ENCODE measurements at regions not wholly inside any gene's neighbourhood (a gene's known extent, or its start where the extent isn't known, plus 50 kb on each side); places are given as distances from the start of the nearest gene placed in this dataset.

- no peaks in the 10 kb centered on the region for H3K27me3 ChIP-seq (ENCODE audit: insufficient read depth, poor library complexity, severe bottlenecking)
- TF ChIP-seq CTCF (IDR thresholded peaks at IDR 0.05; ENCODE audit: poor library complexity, severe bottlenecking): no peak
- no peak for DNase-seq (ENCODE audit: low spot score)
- no peaks in the 10 kb centered on the region for H3K4me1 ChIP-seq (ENCODE audit: insufficient read depth, poor library complexity, severe bottlenecking)
- no peak overlapping the region for H3K4me3 ChIP-seq (ENCODE audit: severe bottlenecking)
- ATAC-seq (ENCODE audit: low read depth): no peak
- no peaks in the 10 kb centered on the region for H3K9me3 ChIP-seq (ENCODE audit: severe bottlenecking)
- H3K36me3 ChIP-seq (ENCODE audit: low read depth): no peaks in the 10 kb centered on the region
- no peak overlapping the region for H3K27ac ChIP-seq (ENCODE audit: poor library complexity, severe bottlenecking)
These were observed 54.9 kb upstream of the TMEM170B start for GRCh38 chr6:11482616-11483015.

DNA sequence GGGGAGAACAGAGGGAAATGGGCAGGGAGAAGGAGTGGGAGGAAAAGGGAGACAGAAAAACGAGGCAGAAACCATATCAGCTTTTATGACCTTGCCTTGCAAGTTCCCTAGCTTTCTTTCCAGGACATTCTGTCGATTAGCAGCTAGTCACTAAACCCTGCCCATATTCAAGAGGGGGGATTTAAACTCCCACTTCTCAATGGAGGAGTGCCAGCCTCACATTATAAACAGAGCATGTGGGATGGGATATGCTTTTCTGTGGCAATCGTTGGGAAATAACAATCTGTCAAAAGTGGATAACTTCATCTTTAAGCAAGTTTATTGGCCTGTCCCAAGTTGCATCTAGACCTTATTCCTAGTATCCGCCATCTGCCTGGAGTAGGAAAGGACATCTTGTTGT is 57.0 kb upstream of the TMEM170B start:
- Histone ChIP-seq H3K4me1 (ENCODE audit: insufficient read depth, poor library complexity, severe bottlenecking) (no peaks in the 10 kb centered on the region), H3K27ac (ENCODE audit: poor library complexity, severe bottlenecking) (no peak overlapping the region), H3K9me3 (ENCODE audit: severe bottlenecking) (no peaks in the 10 kb centered on the region), H3K36me3 (ENCODE audit: low read depth) (no peaks in the 10 kb centered on the region), H3K4me3 (ENCODE audit: severe bottlenecking) (no peak overlapping the region), H3K27me3 (ENCODE audit: insufficient read depth, poor library complexity, severe bottlenecking) (no peaks in the 10 kb centered on the region)
- ATAC-seq (ENCODE audit: low read depth) (no peak), DNase-seq (ENCODE audit: low spot score) (no peak)
- no peak for TF ChIP-seq CTCF (IDR thresholded peaks at IDR 0.05; ENCODE audit: poor library complexity, severe bottlenecking)

- Histone ChIP-seq H3K9me3 (ENCODE audit: severe bottlenecking) (no peaks in the 10 kb centered on the region), H3K27me3 (ENCODE audit: insufficient read depth, poor library complexity, severe bottlenecking) (no peaks in the 10 kb centered on the region), H3K4me1 (ENCODE audit: insufficient read depth, poor library complexity, severe bottlenecking) (no peaks in the 10 kb centered on the region), H3K36me3 (ENCODE audit: low read depth) (no peaks in the 10 kb centered on the region), H3K27ac (ENCODE audit: poor library complexity, severe bottlenecking) (no peak overlapping the region), H3K4me3 (ENCODE audit: severe bottlenecking) (no peak overlapping the region)
- DNase-seq (ENCODE audit: low spot score): no peak
- TF ChIP-seq CTCF (IDR thresholded peaks at IDR 0.05; ENCODE audit: poor library complexity, severe bottlenecking): no peak
- no peak for ATAC-seq (ENCODE audit: low read depth)
These were observed 58.3 kb upstream of the TMEM170B start for GRCh38 chr6:11479296-11479695.

- no peak for TF ChIP-seq CTCF (IDR thresholded peaks at IDR 0.05; ENCODE audit: poor library complexity, severe bottlenecking)
- DNase-seq (ENCODE audit: low spot score) (no peak), ATAC-seq (ENCODE audit: low read depth) (no peak)
- Histone ChIP-seq H3K27me3 (ENCODE audit: insufficient read depth, poor library complexity, severe bottlenecking) (no peaks in the 10 kb centered on the region), H3K4me1 (ENCODE audit: insufficient read depth, poor library complexity, severe bottlenecking) (no peaks in the 10 kb centered on the region), H3K27ac (ENCODE audit: poor library complexity, severe bottlenecking) (no peak overlapping the region), H3K36me3 (ENCODE audit: low read depth) (no peaks in the 10 kb centered on the region), H3K4me3 (ENCODE audit: severe bottlenecking) (no peak overlapping the region), H3K9me3 (ENCODE audit: severe bottlenecking) (no peaks in the 10 kb centered on the region)
These were observed 59.0 kb upstream of the TMEM170B start for GRCh38 chr6:11478586-11478985.

- TF ChIP-seq CTCF (IDR thresholded peaks at IDR 0.05; ENCODE audit: poor library complexity, severe bottlenecking): no peak
- no peaks in the 10 kb centered on the region for H3K36me3 ChIP-seq (ENCODE audit: low read depth)
- ATAC-seq (ENCODE audit: low read depth): no peak
- H3K27ac ChIP-seq (ENCODE audit: poor library complexity, severe bottlenecking): no peak overlapping the region
- no peaks in the 10 kb centered on the region for H3K4me1 ChIP-seq (ENCODE audit: insufficient read depth, poor library complexity, severe bottlenecking)
- no peak for DNase-seq (ENCODE audit: low spot score)
- H3K9me3 ChIP-seq (ENCODE audit: severe bottlenecking): no peaks in the 10 kb centered on the region
- no peaks in the 10 kb centered on the region for H3K27me3 ChIP-seq (ENCODE audit: insufficient read depth, poor library complexity, severe bottlenecking)
- H3K4me3 ChIP-seq (ENCODE audit: severe bottlenecking): no peak overlapping the region
These were observed 62.5 kb upstream of the TMEM170B start for GRCh38 chr6:11475016-11475415.
